Activated CD8-positive, alpha-beta T cell treated with anti-CD3 and anti-CD28 coated beads, Interleukin-2, amount 10 ng/mL, durations not matched to agents 7 days and 5 days (primary cell): ENCODE measurements at regions not wholly inside any gene's neighbourhood (a gene's known extent, or its start where the extent isn't known, plus 50 kb on each side); places are given as distances from the start of the nearest gene placed in this dataset.

Experiments used
- ATAC-seq: fragments of 150-1000 bp; cut with Tn5 transposase; one replicate; pipeline ENCODE4 v1.10.0; 2021; ENCODE audit warnings: moderate library complexity
- CTCF ChIA-PET: fragments of 350-600 bp; sonication (Branson Sonifier 250); formaldehyde crosslinking; loops from one replicate; lab custom pipeline; 2021; ENCODE audit warnings: antibody characterized with exemption; lab: Charles Lee
- POLR2A ChIA-PET: fragments of 350-600 bp; sonication (Branson Sonifier 250); formaldehyde crosslinking; loops from one replicate; lab custom pipeline; 2021; ENCODE audit warnings: antibody characterized with exemption; lab: Charles Lee
- DNase-seq: peaks from one replicate; pipeline ENCODE4 v3.0.0-alpha.2; 2020
- H3K27ac Mint-ChIP-seq: one replicate; pipeline ENCODE4 v1.8.0; 2021; ENCODE audit warnings: mild to moderate bottlenecking, mixed read lengths
- H3K27me3 Mint-ChIP-seq: one replicate; pipeline ENCODE4 v1.8.0; 2021; ENCODE audit warnings: low read depth, mixed read lengths
- H3K36me3 Mint-ChIP-seq: one replicate; pipeline ENCODE4 v1.8.0; 2021; ENCODE audit warnings: low read depth, mixed read lengths
- H3K4me1 Mint-ChIP-seq: one replicate; pipeline ENCODE4 v1.8.0; 2021; ENCODE audit warnings: low read depth, mixed read lengths
- H3K4me3 Mint-ChIP-seq: one replicate; pipeline ENCODE4 v1.8.0; 2021; ENCODE audit warnings: mild to moderate bottlenecking, mixed read lengths
- H3K9me3 Mint-ChIP-seq: one replicate; pipeline ENCODE4 v1.8.0; 2022; ENCODE audit warnings: mixed read lengths; ENCODE audit not compliant: insufficient read depth

- Mint-ChIP-seq H3K27me3 (no peaks in the 10 kb centered on the region), H3K9me3 (peaks cover 4% of the 10 kb centered on the region), H3K36me3 (no peaks in the 10 kb centered on the region), H3K4me3 (no peak overlapping the region), H3K27ac (no peak overlapping the region), H3K4me1 (peaks cover 15% of the 10 kb centered on the region)
- no peak for ATAC-seq
- POLR2A ChIA-PET: no interaction called here
- CTCF ChIA-PET: no interaction called here
- no peak for DNase-seq
Observed at GRCh38 chr10:32150532-32151101, 94.4 kb upstream of the KIF5B start.

- ChIA-PET CTCF (no interaction called here), POLR2A (no interaction called here)
Observed at GRCh38 chr10:32149252-32149955, 93.2 kb upstream of the KIF5B start.

GRCh38 chr10:32148864-32149251 lies 92.6 kb upstream of the KIF5B start:
- Mint-ChIP-seq H3K27me3 (no peaks in the 10 kb centered on the region), H3K36me3 (no peaks in the 10 kb centered on the region), H3K4me3 (no peak overlapping the region), H3K4me1 (peaks cover 15% of the 10 kb centered on the region), H3K9me3 (peaks cover 4% of the 10 kb centered on the region), H3K27ac (no peak overlapping the region)
- ChIA-PET CTCF (no interaction called here), POLR2A (no interaction called here)
- no peak for DNase-seq
- no peak for ATAC-seq

More at GRCh38 chr10:32149252-32149955, 93.2 kb upstream of the KIF5B start:
- Mint-ChIP-seq H3K9me3 (peaks cover 4% of the 10 kb centered on the region), H3K36me3 (no peaks in the 10 kb centered on the region), H3K4me3 (no peak overlapping the region), H3K27me3 (no peaks in the 10 kb centered on the region), H3K27ac (no peak overlapping the region), H3K4me1 (peaks cover 15% of the 10 kb centered on the region)
- no peak for ATAC-seq
- no peak for DNase-seq

- CTCF ChIA-PET: no interaction called here
Observed at GRCh38 chr10:32147730-32148129, 91.5 kb upstream of the KIF5B start.

GRCh38 chr10:32146166-32146565 lies 89.9 kb upstream of the KIF5B start:
- Mint-ChIP-seq H3K27ac (no peak overlapping the region), H3K9me3 (no peaks in the 10 kb centered on the region), H3K4me1 (peaks cover 15% of the 10 kb centered on the region), H3K36me3 (no peaks in the 10 kb centered on the region), H3K27me3 (no peaks in the 10 kb centered on the region), H3K4me3 (no peak overlapping the region)
- no peak for ATAC-seq
- ChIA-PET CTCF (no interaction called here), POLR2A (no interaction called here)
- no peak for DNase-seq

More at GRCh38 chr10:32147730-32148129, 91.5 kb upstream of the KIF5B start:
- POLR2A ChIA-PET: no interaction called here
- Mint-ChIP-seq H3K4me3 (no peak overlapping the region), H3K27me3 (no peaks in the 10 kb centered on the region), H3K36me3 (no peaks in the 10 kb centered on the region), H3K4me1 (peaks cover 15% of the 10 kb centered on the region), H3K27ac (no peak overlapping the region), H3K9me3 (no peaks in the 10 kb centered on the region)
- DNase-seq (no peak), ATAC-seq (no peak)

GRCh38 chr10:32144817-32145688 lies 88.8 kb upstream of the KIF5B start:
- ATAC-seq (no peak), DNase-seq (no peak)
- Mint-ChIP-seq H3K4me1 (peaks cover 8% of the 10 kb centered on the region), H3K4me3 (no peak overlapping the region), H3K27me3 (no peaks in the 10 kb centered on the region), H3K9me3 (no peaks in the 10 kb centered on the region), H3K27ac (no peak overlapping the region), H3K36me3 (no peaks in the 10 kb centered on the region)
- POLR2A ChIA-PET: no interaction called here
- CTCF ChIA-PET: no interaction called here

- DNase-seq (no peak), ATAC-seq (no peak)
- Mint-ChIP-seq H3K9me3 (no peaks in the 10 kb centered on the region), H3K27ac (no peak overlapping the region), H3K27me3 (no peaks in the 10 kb centered on the region), H3K4me1 (peaks cover 7% of the 10 kb centered on the region), H3K4me3 (no peak overlapping the region), H3K36me3 (no peaks in the 10 kb centered on the region)
- ChIA-PET CTCF (no interaction called here), POLR2A (no interaction called here)
Observed at GRCh38 chr10:32143302-32143847, 87.2 kb upstream of the KIF5B start.

GRCh38 chr10:32142646-32143045 lies 86.4 kb upstream of the KIF5B start:
- no peak overlapping the region for H3K4me3 Mint-ChIP-seq
- H3K36me3 Mint-ChIP-seq: no peaks in the 10 kb centered on the region
- H3K9me3 Mint-ChIP-seq: no peaks in the 10 kb centered on the region
- ATAC-seq (no peak), DNase-seq (no peak)
- H3K4me1 Mint-ChIP-seq: peaks cover 7% of the 10 kb centered on the region
- H3K27me3 Mint-ChIP-seq: no peaks in the 10 kb centered on the region
- H3K27ac Mint-ChIP-seq: no peak overlapping the region
- ChIA-PET POLR2A (no interaction called here), CTCF (no interaction called here)

- no peak overlapping the region for H3K27ac Mint-ChIP-seq
- peaks cover 7% of the 10 kb centered on the region for H3K4me1 Mint-ChIP-seq
- no peaks in the 10 kb centered on the region for H3K27me3 Mint-ChIP-seq
- H3K36me3 Mint-ChIP-seq: no peaks in the 10 kb centered on the region
- DNase-seq: no peak
- no peaks in the 10 kb centered on the region for H3K9me3 Mint-ChIP-seq
- no peak overlapping the region for H3K4me3 Mint-ChIP-seq
- no peak for ATAC-seq
- CTCF ChIA-PET: no interaction called here
- POLR2A ChIA-PET: interaction anchor here (1.5 kb wide), 1 partner anchor 1109 kb away, joined by 3 read pairs; no protein-coding TSS in a partner anchor
Observed at GRCh38 chr10:32141018-32141807, 85.0 kb upstream of the KIF5B start.

- no peaks in the 10 kb centered on the region for H3K27me3 Mint-ChIP-seq
- no peak overlapping the region for H3K4me3 Mint-ChIP-seq
- POLR2A ChIA-PET: interaction anchor here (1.5 kb wide), 1 partner anchor 1108 kb away, joined by 3 read pairs; no protein-coding TSS in a partner anchor
- CTCF ChIA-PET: interaction anchor here (0.7 kb wide), 1 partner anchor 184 kb away, joined by 3 read pairs; no protein-coding TSS in a partner anchor
- no peaks in the 10 kb centered on the region for H3K9me3 Mint-ChIP-seq
- H3K4me1 Mint-ChIP-seq: peaks cover 7% of the 10 kb centered on the region
- ATAC-seq (no peak), DNase-seq (no peak)
- H3K27ac Mint-ChIP-seq: no peak overlapping the region
- no peaks in the 10 kb centered on the region for H3K36me3 Mint-ChIP-seq
Observed at GRCh38 chr10:32140403-32140802, 84.2 kb upstream of the KIF5B start.
